ENCODE measurements at regions not wholly inside any gene's neighbourhood (a gene's known extent, or its start where the extent isn't known, plus 50 kb on each side); places are given as distances from the start of the nearest gene placed in this dataset.

- peak overlapping the region; percentile 73 to 87 (median 83) for H3K4me2 ChIP-seq
Observed at GRCh38 chr14:97219431-97220017, 422.3 kb downstream of the VRK1 start.

GRCh38 chr14:97221572-97222285 lies 424.5 kb downstream of the VRK1 start:
- no peak overlapping the region for H3K9ac ChIP-seq
- no peak overlapping the region for H3K4me3 ChIP-seq
- H3K9me3 ChIP-seq (replicated peaks in 1 of 11), result peaks cover 0 to 14% (median 5%) of the 10 kb centered on the region in 11 experiments; a peak in 5 of 22 replicates
- peaks cover 0 to 21% (median 15%) of the 10 kb centered on the region in 10 experiments; a peak in 14 of 20 replicates for H3K4me1 ChIP-seq
- no peaks in the 10 kb centered on the region for H3K36me3 ChIP-seq
- TF ChIP-seq Cebpa-rat (IDR thresholded peaks at IDR 0.05), result no peak
- no peak overlapping the region for H3K4me2 ChIP-seq
- H3K27me3 ChIP-seq, result peaks cover 12 to 35% (median 23%) of the 10 kb centered on the region in 11 experiments
- no peaks in the 10 kb centered on the region for H4K20me1 ChIP-seq
- no peak overlapping the region for H3K27ac ChIP-seq

More at GRCh38 chr14:97219431-97220017, 422.3 kb downstream of the VRK1 start:
- Histone ChIP-seq H3K36me3 (no peaks in the 10 kb centered on the region), H3K27ac (no peak overlapping the region), H3K9ac (peak overlapping the region in 6 of 11 experiments; percentile 11 to 60 (median 43); a peak in 10 of 22 replicates), H3K27me3 (peaks cover 12 to 35% (median 23%) of the 10 kb centered on the region in 11 experiments), H3K4me1 (peaks cover 0 to 21% (median 15%) of the 10 kb centered on the region in 10 experiments; a peak in 14 of 20 replicates), H4K20me1 (no peaks in the 10 kb centered on the region), H3K9me3 (replicated peaks in 1 of 11) (peaks cover 0 to 14% (median 5%) of the 10 kb centered on the region in 11 experiments; a peak in 5 of 22 replicates), H3K4me3 (peak overlapping the region; percentile 40 to 66 (median 52))
- TF ChIP-seq Cebpa-rat (IDR thresholded peaks at IDR 0.05), result no peak

GRCh38 chr14:97224016-97224415 lies 426.8 kb downstream of the VRK1 start:
- TF ChIP-seq Cebpa-rat (IDR thresholded peaks at IDR 0.05), result no peak
- H3K27ac ChIP-seq, result no peak overlapping the region
- no peaks in the 10 kb centered on the region for H3K36me3 ChIP-seq
- peak overlapping the region in 8 of 11 experiments; percentile 9 to 56 (median 40); a peak in 10 of 22 replicates for H3K4me2 ChIP-seq
- peaks cover 12 to 18% (median 14%) of the 10 kb centered on the region in 11 experiments for H3K27me3 ChIP-seq
- H4K20me1 ChIP-seq, result no peaks in the 10 kb centered on the region
- H3K9me3 ChIP-seq (replicated peaks in 1 of 11), result peaks cover 0 to 10% (median 5%) of the 10 kb centered on the region in 11 experiments; a peak in 5 of 22 replicates
- H3K9ac ChIP-seq, result no peak overlapping the region
- no peak overlapping the region for H3K4me3 ChIP-seq
- H3K4me1 ChIP-seq, result peaks cover 0 to 17% (median 12%) of the 10 kb centered on the region in 10 experiments; a peak in 14 of 20 replicates

- no peaks in the 10 kb centered on the region for H3K27me3 ChIP-seq
- no peak overlapping the region for H3K4me3 ChIP-seq
- TF ChIP-seq Cebpa-rat (IDR thresholded peaks at IDR 0.05), result no peak
- H4K20me1 ChIP-seq, result no peaks in the 10 kb centered on the region
- no peak overlapping the region for H3K27ac ChIP-seq
- no peak overlapping the region for H3K4me2 ChIP-seq
- no peaks in the 10 kb centered on the region for H3K4me1 ChIP-seq
- H3K9ac ChIP-seq, result no peak overlapping the region
- H3K36me3 ChIP-seq, result no peaks in the 10 kb centered on the region
- H3K9me3 ChIP-seq (replicated peaks in 1 of 11), result peaks cover 0 to under 1% (median 0%) of the 10 kb centered on the region in 11 experiments; a peak in 1 of 22 replicates
Observed at GRCh38 chr14:97230051-97230450, 432.9 kb downstream of the VRK1 start.

GRCh38 chr14:97233319-97233985 lies 436.3 kb downstream of the VRK1 start:
- Histone ChIP-seq H3K36me3 (no peaks in the 10 kb centered on the region), H4K20me1 (no peaks in the 10 kb centered on the region), H3K27me3 (no peaks in the 10 kb centered on the region), H3K4me3 (no peak overlapping the region), H3K4me1 (peaks cover 0 to 4% (median 0%) of the 10 kb centered on the region in 10 experiments; a peak in 1 of 20 replicates), H3K27ac (no peak overlapping the region), H3K9me3 (replicated peaks in 1 of 11) (peaks cover 0 to 20% (median 11%) of the 10 kb centered on the region in 11 experiments; a peak in 13 of 22 replicates), H3K4me2 (no peak overlapping the region), H3K9ac (no peak overlapping the region)
- no peak for TF ChIP-seq Cebpa-rat (IDR thresholded peaks at IDR 0.05)

- peaks cover 9 to 27% (median 20%) of the 10 kb centered on the region in 10 experiments for H3K4me1 ChIP-seq
- TF ChIP-seq Cebpa-rat (IDR thresholded peaks at IDR 0.05), result no peak
- no peaks in the 10 kb centered on the region for H3K36me3 ChIP-seq
- H3K4me3 ChIP-seq, result no peak overlapping the region
- H3K4me2 ChIP-seq, result no peak overlapping the region
- H4K20me1 ChIP-seq, result no peaks in the 10 kb centered on the region
- H3K9me3 ChIP-seq (replicated peaks in 1 of 11), result peaks cover 0 to 12% (median 0%) of the 10 kb centered on the region in 11 experiments; a peak in 6 of 22 replicates
- no peak overlapping the region for H3K9ac ChIP-seq
- H3K27me3 ChIP-seq, result no peaks in the 10 kb centered on the region
- no peak overlapping the region for H3K27ac ChIP-seq
Observed at GRCh38 chr14:97246648-97247047, 449.5 kb downstream of the VRK1 start.

GRCh38 chr14:97248973-97249372 lies 451.8 kb downstream of the VRK1 start:
- Histone ChIP-seq H4K20me1 (no peaks in the 10 kb centered on the region), H3K36me3 (no peaks in the 10 kb centered on the region), H3K4me2 (no peak overlapping the region), H3K9ac (no peak overlapping the region), H3K9me3 (replicated peaks in 1 of 11) (peaks cover 0 to 12% (median 6%) of the 10 kb centered on the region in 11 experiments; a peak in 10 of 22 replicates), H3K27me3 (no peaks in the 10 kb centered on the region), H3K4me1 (peaks cover 27 to 50% (median 43%) of the 10 kb centered on the region in 10 experiments), H3K27ac (no peak overlapping the region), H3K4me3 (no peak overlapping the region)
- TF ChIP-seq Cebpa-rat (IDR thresholded peaks at IDR 0.05), result no peak

GRCh38 chr14:97250931-97251330 lies 453.7 kb downstream of the VRK1 start:
- Histone ChIP-seq H3K4me3 (no peak overlapping the region), H3K27me3 (no peaks in the 10 kb centered on the region), H3K9me3 (replicated peaks in 1 of 11) (peaks cover 0 to 11% (median 6%) of the 10 kb centered on the region in 11 experiments; a peak in 9 of 22 replicates), H3K27ac (peak overlapping the region in 5 of 11 experiments; percentile 52 to 75 (median 65); a peak in 8 of 22 replicates), H3K4me2 (peak overlapping the region; percentile 62 to 90 (median 79); a peak in 20 of 22 replicates), H3K4me1 (peaks cover 29 to 53% (median 45%) of the 10 kb centered on the region in 10 experiments), H4K20me1 (no peaks in the 10 kb centered on the region), H3K36me3 (no peaks in the 10 kb centered on the region), H3K9ac (no peak overlapping the region)
- no peak for TF ChIP-seq Cebpa-rat (IDR thresholded peaks at IDR 0.05)

Data from BLaER1 treated with 17β-estradiol and CSF1 and Interleukin-3, amounts not matched to agents 10 nM and 100 nM (cell line).